ENCODE measurements at regions not wholly inside any gene's neighbourhood (a gene's known extent, or its start where the extent isn't known, plus 50 kb on each side); places are given as distances from the start of the nearest gene placed in this dataset.
A peak's percentile ranks its signal among the peaks of the same experiment; 100 is the strongest.

DNA sequence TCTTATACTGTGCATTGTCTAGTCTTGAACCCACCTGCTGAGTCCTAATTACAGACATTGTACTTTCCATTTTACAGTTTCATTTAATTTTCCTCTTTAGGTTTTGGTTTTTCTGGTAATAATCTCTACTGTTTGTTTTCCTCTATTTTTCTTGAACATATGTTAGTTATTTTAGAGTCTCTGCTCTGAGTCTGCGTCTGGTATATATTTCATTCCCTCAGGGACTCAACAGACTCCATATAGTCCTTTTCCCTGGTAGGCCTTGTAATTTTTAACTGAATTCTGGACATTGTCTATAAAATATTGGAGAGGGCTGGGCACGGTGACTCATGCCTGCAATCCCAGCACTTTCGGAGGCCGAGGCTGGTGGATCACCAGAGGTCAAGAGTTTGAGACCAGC, 121.8 kb upstream of the STOX2 start:
- H3K79me2 ChIP-seq (ENCODE audit: low read length): no peaks in the 10 kb centered on the region
- no peak overlapping the region for H3K27ac ChIP-seq (ENCODE audit: low read length)
- H2AFZ ChIP-seq (ENCODE audit: low read length): no peak overlapping the region
- H3K4me2 ChIP-seq (ENCODE audit: low read length): no peak overlapping the region
- CTCF ChIA-PET: no interaction called here
- POLR2A ChIA-PET (ENCODE audit: unreplicated experiment): interaction anchor here (0.6 kb wide), 1 partner anchor 295 kb away, joined by 3 read pairs; no protein-coding TSS in a partner anchor
- H3K27me3 ChIP-seq (ENCODE audit: low read length): no peaks in the 10 kb centered on the region
- no TSS peak for BruUV-seq (replicated peaks)
- H3K9me2 ChIP-seq (replicated peaks; ENCODE audit: low read length): no peaks in the 10 kb centered on the region
- H3K9me3 ChIP-seq (ENCODE audit: low read length): no peaks in the 10 kb centered on the region
- no peaks in the 10 kb centered on the region for H3K36me3 ChIP-seq (ENCODE audit: low read depth, low read length)
- no peak overlapping the region for H3K4me3 ChIP-seq (ENCODE audit: low read length)
- intact Hi-C loops (cut with micrococcal nuclease): no loop called here
- TF ChIP-seq, protein P1, sequence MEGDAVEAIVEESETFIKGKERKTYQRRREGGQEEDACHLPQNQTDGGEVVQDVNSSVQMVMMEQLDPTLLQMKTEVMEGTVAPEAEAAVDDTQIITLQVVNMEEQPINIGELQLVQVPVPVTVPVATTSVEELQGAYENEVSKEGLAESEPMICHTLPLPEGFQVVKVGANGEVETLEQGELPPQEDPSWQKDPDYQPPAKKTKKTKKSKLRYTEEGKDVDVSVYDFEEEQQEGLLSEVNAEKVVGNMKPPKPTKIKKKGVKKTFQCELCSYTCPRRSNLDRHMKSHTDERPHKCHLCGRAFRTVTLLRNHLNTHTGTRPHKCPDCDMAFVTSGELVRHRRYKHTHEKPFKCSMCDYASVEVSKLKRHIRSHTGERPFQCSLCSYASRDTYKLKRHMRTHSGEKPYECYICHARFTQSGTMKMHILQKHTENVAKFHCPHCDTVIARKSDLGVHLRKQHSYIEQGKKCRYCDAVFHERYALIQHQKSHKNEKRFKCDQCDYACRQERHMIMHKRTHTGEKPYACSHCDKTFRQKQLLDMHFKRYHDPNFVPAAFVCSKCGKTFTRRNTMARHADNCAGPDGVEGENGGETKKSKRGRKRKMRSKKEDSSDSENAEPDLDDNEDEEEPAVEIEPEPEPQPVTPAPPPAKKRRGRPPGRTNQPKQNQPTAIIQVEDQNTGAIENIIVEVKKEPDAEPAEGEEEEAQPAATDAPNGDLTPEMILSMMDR (conservative IDR thresholded peaks at IDR 0.05; ENCODE audit: low read depth, low read length): no peak
- TF ChIP-seq EZH2phosphoT487 (IDR thresholded peaks at IDR 0.05; ENCODE audit: borderline replicate concordance, low read length) (no peak), EZH2 (IDR thresholded peaks at IDR 0.05; ENCODE audit: low read length, unreplicated experiment) (no peak)
- H3K9ac ChIP-seq (ENCODE audit: low read length): no peak overlapping the region
- no peak for ATAC-seq
- H4K20me1 ChIP-seq (ENCODE audit: low read length): no peaks in the 10 kb centered on the region
- H3F3A ChIP-seq (ENCODE audit: low read length, unreplicated experiment): no peaks in the 10 kb centered on the region
- no peak for DNase-seq
- peaks cover 10% of the 10 kb centered on the region for H3K4me1 ChIP-seq (ENCODE audit: insufficient read depth, low read length)

DNA sequence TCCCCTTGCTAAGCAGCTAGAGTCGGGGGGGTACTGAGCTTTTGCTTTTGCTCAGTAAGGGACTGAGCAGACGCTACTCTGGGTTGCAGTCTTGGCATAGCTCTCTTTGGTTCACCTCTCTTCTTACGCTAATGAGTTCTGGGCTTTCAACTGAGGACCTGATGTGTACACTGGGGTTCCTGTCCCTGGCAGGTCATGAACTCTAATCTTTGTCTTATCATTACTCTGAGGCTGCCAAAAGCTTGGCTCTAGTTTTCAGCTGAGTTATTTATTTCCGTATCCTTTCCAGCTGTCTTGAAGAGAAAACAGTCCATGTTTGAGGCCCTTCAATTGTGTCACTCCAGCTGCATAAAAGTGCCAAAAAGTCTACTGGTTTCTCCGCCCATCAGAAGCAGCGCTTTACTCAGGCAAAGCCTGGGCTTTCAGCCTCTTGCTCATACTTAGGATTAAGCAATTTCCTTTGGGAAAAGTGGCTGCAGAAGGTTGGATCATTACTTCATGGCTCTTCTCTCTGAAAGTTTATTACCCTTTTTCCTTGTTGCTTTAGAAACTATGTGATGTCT, 121.0 kb upstream of the STOX2 start:
- ChIA-PET CTCF (no interaction called here), POLR2A (ENCODE audit: unreplicated experiment) (interaction anchor here (0.6 kb wide), 1 partner anchor 296 kb away, joined by 3 read pairs; no protein-coding TSS in a partner anchor)
- Histone ChIP-seq H3K79me2 (ENCODE audit: low read length) (no peaks in the 10 kb centered on the region), H3K27me3 (ENCODE audit: low read length) (no peaks in the 10 kb centered on the region), H2AFZ (ENCODE audit: low read length) (no peak overlapping the region), H3K9me2 (replicated peaks; ENCODE audit: low read length) (no peaks in the 10 kb centered on the region), H3K4me3 (ENCODE audit: low read length) (no peak overlapping the region), H3F3A (ENCODE audit: low read length, unreplicated experiment) (no peaks in the 10 kb centered on the region), H3K4me1 (ENCODE audit: insufficient read depth, low read length) (peaks cover 10% of the 10 kb centered on the region), H3K4me2 (ENCODE audit: low read length) (no peak overlapping the region), H3K27ac (ENCODE audit: low read length) (no peak overlapping the region), H3K36me3 (ENCODE audit: low read depth, low read length) (no peaks in the 10 kb centered on the region), H3K9me3 (ENCODE audit: low read length) (no peaks in the 10 kb centered on the region), H3K9ac (ENCODE audit: low read length) (no peak overlapping the region), H4K20me1 (ENCODE audit: low read length) (no peaks in the 10 kb centered on the region)
- ATAC-seq (no peak), DNase-seq (peak; percentile 13)
- intact Hi-C loops (cut with micrococcal nuclease): no loop called here
- no TSS peak for BruUV-seq (replicated peaks)
- no peak for TF ChIP-seq EZH2 (IDR thresholded peaks at IDR 0.05; ENCODE audit: low read length, unreplicated experiment)
- TF ChIP-seq, protein P1 (conservative IDR thresholded peaks at IDR 0.05; ENCODE audit: low read depth, low read length): no peak
- TF ChIP-seq EZH2phosphoT487 (IDR thresholded peaks at IDR 0.05; ENCODE audit: borderline replicate concordance, low read length): no peak

DNA sequence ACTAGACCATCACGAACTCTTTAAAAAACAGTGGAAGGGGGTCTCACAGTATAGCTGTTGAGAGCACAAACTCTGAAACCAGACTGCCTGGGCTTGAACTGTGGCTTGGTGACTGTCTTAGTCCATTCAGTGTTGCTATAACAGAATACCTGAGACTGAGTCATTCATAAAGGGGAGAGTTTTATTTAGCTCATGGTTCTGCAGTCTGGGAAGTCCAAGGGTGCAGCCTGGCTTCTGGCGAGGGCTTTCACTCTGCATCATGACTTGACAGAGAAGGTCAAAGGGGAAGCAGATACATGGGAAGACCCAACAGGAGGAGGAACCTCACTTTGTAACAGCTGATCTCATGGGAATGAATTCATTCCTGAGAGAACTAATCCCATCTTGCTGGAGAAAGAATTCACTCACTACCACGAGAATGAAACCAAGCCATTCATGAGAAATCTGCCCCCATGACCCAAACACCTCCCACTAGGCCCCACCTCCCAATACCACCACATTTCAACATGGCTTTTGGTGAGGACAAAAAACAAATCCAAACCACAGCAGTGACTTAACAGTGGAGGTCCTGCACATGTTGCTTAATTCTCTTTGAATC, 116.7 kb upstream of the STOX2 start:
- H3K79me2 ChIP-seq (ENCODE audit: low read length): no peaks in the 10 kb centered on the region
- no peaks in the 10 kb centered on the region for H3K27me3 ChIP-seq (ENCODE audit: low read length)
- POLR2A ChIA-PET (ENCODE audit: unreplicated experiment): no interaction called here
- ATAC-seq (no peak), DNase-seq (no peak)
- H3K4me3 ChIP-seq (ENCODE audit: low read length): no peak overlapping the region
- TF ChIP-seq EZH2 (IDR thresholded peaks at IDR 0.05; ENCODE audit: low read length, unreplicated experiment) (no peak), EZH2phosphoT487 (IDR thresholded peaks at IDR 0.05; ENCODE audit: borderline replicate concordance, low read length) (no peak)
- TF ChIP-seq, protein P1 (conservative IDR thresholded peaks at IDR 0.05; ENCODE audit: low read depth, low read length): no peak
- intact Hi-C loops (cut with micrococcal nuclease): no loop called here
- H3K27ac ChIP-seq (ENCODE audit: low read length): no peak overlapping the region
- H4K20me1 ChIP-seq (ENCODE audit: low read length): no peaks in the 10 kb centered on the region
- H2AFZ ChIP-seq (ENCODE audit: low read length): no peak overlapping the region
- BruUV-seq (replicated peaks): no TSS peak
- no peaks in the 10 kb centered on the region for H3K9me3 ChIP-seq (ENCODE audit: low read length)
- no peaks in the 10 kb centered on the region for H3F3A ChIP-seq (ENCODE audit: low read length, unreplicated experiment)
- H3K36me3 ChIP-seq (ENCODE audit: low read depth, low read length): no peaks in the 10 kb centered on the region
- no peaks in the 10 kb centered on the region for H3K4me1 ChIP-seq (ENCODE audit: insufficient read depth, low read length)
- H3K9ac ChIP-seq (ENCODE audit: low read length): no peak overlapping the region
- no peaks in the 10 kb centered on the region for H3K9me2 ChIP-seq (replicated peaks; ENCODE audit: low read length)
- CTCF ChIA-PET: no interaction called here
- no peak overlapping the region for H3K4me2 ChIP-seq (ENCODE audit: low read length)
